Neural crest cell (in vitro differentiated cells): ENCODE measurements at regions not wholly inside any gene's neighbourhood (a gene's known extent, or its start where the extent isn't known, plus 50 kb on each side); places are given as distances from the start of the nearest gene placed in this dataset.
"Not testable (repeated sequence)": the region's sequence is repeated elsewhere in the genome, so short reads cannot be mapped to it uniquely, and the experiment has no call there.

ENCODE experiments used
- DNase-seq: peaks from one replicate; pipeline ENCODE4 v3.0.0; 2021; ENCODE audit warnings: low read depth, mixed read lengths, low spot score
- H3K27ac Mint-ChIP-seq: one replicate; pipeline ENCODE4 v1.8.0; 2021; ENCODE audit warnings: mild to moderate bottlenecking, mixed read lengths; ENCODE audit not compliant: unreplicated experiment
- H3K27me3 Mint-ChIP-seq: 2 replicates; pipeline ENCODE4 v1.8.0; 2021; ENCODE audit warnings: low read depth, mild to moderate bottlenecking, mixed read lengths
- H3K36me3 Mint-ChIP-seq: 2 replicates; pipeline ENCODE4 v1.8.0; 2021; ENCODE audit warnings: low read depth, mild to moderate bottlenecking, mixed read lengths
- H3K4me1 Mint-ChIP-seq: 2 replicates; pipeline ENCODE4 v1.8.0; 2021; ENCODE audit warnings: mixed read lengths
- H3K4me3 Mint-ChIP-seq: one replicate; pipeline ENCODE4 v1.8.0; 2021; ENCODE audit warnings: mild to moderate bottlenecking, mixed read lengths
- H3K9me3 Mint-ChIP-seq: 2 replicates; pipeline ENCODE4 v1.8.0; 2021; ENCODE audit warnings: mixed read lengths
- TF ChIP-seq, protein P1 (sequence below): fragments of 200-600 bp; sonication (generic); conservative IDR thresholded peaks from 2 replicates; pipeline ENCODE4 v1.5.0; 2021; ENCODE audit warnings: antibody characterized with exemption, mild to moderate bottlenecking

DNA sequence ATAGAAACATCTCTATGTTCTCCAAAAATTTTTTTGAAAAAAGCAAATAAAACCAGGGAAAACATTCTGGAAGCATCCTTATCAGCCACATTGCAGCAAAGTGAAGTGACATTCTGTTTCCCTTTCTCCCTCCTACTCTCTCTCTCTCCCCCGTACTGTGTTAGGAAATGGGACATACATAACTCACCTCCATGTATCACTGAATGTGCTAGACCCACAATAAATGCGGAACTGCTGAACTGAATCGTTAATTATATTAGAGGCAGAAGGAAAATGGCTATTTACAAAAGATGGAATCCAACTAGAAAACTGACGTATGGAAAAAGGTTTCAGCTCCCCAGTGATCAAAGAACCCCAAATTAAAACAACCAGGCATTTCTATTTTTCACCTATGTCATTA is 129.8 kb downstream of the MINAR1 start:
- TF ChIP-seq, protein P1, sequence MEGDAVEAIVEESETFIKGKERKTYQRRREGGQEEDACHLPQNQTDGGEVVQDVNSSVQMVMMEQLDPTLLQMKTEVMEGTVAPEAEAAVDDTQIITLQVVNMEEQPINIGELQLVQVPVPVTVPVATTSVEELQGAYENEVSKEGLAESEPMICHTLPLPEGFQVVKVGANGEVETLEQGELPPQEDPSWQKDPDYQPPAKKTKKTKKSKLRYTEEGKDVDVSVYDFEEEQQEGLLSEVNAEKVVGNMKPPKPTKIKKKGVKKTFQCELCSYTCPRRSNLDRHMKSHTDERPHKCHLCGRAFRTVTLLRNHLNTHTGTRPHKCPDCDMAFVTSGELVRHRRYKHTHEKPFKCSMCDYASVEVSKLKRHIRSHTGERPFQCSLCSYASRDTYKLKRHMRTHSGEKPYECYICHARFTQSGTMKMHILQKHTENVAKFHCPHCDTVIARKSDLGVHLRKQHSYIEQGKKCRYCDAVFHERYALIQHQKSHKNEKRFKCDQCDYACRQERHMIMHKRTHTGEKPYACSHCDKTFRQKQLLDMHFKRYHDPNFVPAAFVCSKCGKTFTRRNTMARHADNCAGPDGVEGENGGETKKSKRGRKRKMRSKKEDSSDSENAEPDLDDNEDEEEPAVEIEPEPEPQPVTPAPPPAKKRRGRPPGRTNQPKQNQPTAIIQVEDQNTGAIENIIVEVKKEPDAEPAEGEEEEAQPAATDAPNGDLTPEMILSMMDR, result no peak
- no peak for DNase-seq
- Mint-ChIP-seq H3K36me3 (no peaks in the 10 kb centered on the region), H3K4me3 (no peak overlapping the region), H3K27ac (no peak overlapping the region), H3K9me3 (no peaks in the 10 kb centered on the region), H3K27me3 (peaks cover 3% of the 10 kb centered on the region), H3K4me1 (no peaks in the 10 kb centered on the region)

DNA sequence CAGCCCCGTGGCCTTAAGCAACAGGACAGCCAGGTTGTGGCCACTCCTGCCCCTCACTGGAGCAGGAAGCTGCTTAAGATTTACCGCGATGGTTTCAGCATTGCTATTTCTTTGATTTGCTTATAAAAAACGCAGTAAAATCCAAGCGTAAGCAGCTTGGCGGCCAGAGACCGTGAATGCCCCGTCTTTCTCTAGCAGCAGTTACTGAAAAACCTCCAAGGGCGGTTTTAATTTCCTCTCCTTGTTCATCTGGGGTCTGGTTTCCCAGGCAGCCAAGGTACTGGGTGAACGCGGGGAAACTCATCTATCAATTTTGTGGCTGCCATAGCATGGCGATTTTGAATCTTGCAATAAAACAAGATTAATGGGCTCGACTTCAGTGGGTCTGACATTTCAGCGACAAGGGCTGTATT is 130.3 kb downstream of the MINAR1 start:
- no peaks in the 10 kb centered on the region for H3K9me3 Mint-ChIP-seq
- TF ChIP-seq, protein P1, result no peak
- H3K27ac Mint-ChIP-seq, result no peak overlapping the region
- H3K36me3 Mint-ChIP-seq, result no peaks in the 10 kb centered on the region
- peaks cover 3% of the 10 kb centered on the region for H3K27me3 Mint-ChIP-seq
- no peak for DNase-seq
- no peaks in the 10 kb centered on the region for H3K4me1 Mint-ChIP-seq
- no peak overlapping the region for H3K4me3 Mint-ChIP-seq

DNA sequence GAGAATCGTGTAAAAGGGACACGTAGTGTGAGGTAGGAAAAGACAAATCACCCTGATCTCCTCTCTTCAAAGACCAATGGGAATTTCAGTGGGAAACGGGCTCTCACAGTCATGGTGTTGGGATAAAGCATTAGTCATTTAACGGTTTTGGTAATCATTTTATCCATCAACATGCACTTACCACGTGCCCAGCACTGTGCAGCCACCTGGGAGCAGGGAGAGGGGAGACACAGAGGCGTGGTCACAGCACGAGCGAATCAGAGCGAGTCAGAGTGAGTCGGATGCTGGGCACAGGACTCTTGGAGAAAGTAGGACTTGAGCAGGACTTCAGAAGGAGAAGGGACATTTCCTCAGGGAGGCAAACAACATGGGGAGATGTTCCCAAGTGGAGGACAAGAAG is 130.8 kb downstream of the MINAR1 start:
- no peak overlapping the region for H3K27ac Mint-ChIP-seq
- no peaks in the 10 kb centered on the region for H3K4me1 Mint-ChIP-seq
- TF ChIP-seq, protein P1, result no peak
- H3K27me3 Mint-ChIP-seq, result peaks cover 5% of the 10 kb centered on the region
- peaks cover 2% of the 10 kb centered on the region for H3K9me3 Mint-ChIP-seq
- no peak for DNase-seq
- no peak overlapping the region for H3K4me3 Mint-ChIP-seq
- H3K36me3 Mint-ChIP-seq, result no peaks in the 10 kb centered on the region

DNA sequence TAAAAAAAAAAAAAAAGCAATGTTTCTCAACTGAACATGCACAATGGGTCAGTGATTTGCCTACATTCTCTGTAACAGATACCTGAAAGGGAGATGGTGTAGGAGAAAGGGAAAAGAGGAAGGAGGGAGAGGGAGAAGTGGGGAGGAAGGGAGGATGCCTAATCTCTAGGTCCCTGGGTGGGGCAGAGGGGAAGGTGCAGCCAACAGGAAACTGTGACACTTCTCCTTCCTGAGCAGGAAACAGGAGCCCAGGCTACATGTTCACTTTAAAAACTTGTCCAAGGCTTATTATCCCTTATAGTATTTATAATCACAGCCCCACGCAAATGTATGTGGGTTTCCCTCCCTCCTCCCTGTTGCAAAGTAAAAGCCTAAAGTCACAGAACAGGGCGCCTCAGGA is 137.9 kb downstream of the MINAR1 start:
- H3K27me3 Mint-ChIP-seq, result peaks cover 5% of the 10 kb centered on the region
- DNase-seq, result no peak
- no peak overlapping the region for H3K27ac Mint-ChIP-seq
- peaks cover 7% of the 10 kb centered on the region for H3K4me1 Mint-ChIP-seq
- H3K9me3 Mint-ChIP-seq, result peaks cover 8% of the 10 kb centered on the region
- H3K36me3 Mint-ChIP-seq, result no peaks in the 10 kb centered on the region
- TF ChIP-seq, protein P1, result no peak
- no peak overlapping the region for H3K4me3 Mint-ChIP-seq

DNA sequence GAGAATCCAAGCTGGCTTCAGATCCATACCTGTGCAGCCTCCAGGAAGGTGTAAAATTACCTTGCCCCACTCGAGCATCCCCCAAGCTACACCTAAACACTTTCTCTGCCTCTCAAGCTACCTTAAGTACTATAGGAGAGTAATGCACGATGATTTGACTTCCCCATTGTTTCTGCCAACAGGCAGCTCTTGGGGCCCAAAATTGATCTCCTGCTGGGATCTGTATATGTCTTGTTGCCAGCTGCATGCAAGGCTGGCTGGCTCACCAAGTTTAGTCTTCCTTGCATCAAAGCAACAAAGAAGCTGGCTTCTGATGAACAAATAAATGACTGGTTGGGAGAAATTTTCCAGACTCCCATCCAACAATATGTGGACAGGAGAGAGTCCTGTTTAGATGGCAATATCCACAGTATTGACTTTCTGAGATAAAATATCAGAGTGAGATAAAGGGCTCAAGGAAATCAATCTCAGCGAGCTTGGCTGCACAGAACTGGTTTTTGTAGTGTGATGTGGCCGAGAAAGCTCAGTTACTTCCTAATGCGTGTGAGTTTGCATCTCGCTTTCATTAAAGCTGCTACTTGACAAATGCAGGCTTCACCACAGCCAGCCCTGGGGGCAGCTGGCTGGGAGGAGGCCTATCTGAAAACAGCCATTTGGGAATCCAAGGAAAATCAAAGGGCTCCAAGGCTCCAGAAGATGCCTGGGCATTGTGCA is 140.7 kb downstream of the MINAR1 start:
- no peaks in the 10 kb centered on the region for H3K36me3 Mint-ChIP-seq
- H3K27ac Mint-ChIP-seq, result no peak overlapping the region
- no peak for DNase-seq
- H3K9me3 Mint-ChIP-seq, result peaks cover 6% of the 10 kb centered on the region
- TF ChIP-seq, protein P1, result no peak
- peaks cover 7% of the 10 kb centered on the region for H3K4me1 Mint-ChIP-seq
- peaks cover 7% of the 10 kb centered on the region for H3K27me3 Mint-ChIP-seq
- no peak overlapping the region for H3K4me3 Mint-ChIP-seq

DNA sequence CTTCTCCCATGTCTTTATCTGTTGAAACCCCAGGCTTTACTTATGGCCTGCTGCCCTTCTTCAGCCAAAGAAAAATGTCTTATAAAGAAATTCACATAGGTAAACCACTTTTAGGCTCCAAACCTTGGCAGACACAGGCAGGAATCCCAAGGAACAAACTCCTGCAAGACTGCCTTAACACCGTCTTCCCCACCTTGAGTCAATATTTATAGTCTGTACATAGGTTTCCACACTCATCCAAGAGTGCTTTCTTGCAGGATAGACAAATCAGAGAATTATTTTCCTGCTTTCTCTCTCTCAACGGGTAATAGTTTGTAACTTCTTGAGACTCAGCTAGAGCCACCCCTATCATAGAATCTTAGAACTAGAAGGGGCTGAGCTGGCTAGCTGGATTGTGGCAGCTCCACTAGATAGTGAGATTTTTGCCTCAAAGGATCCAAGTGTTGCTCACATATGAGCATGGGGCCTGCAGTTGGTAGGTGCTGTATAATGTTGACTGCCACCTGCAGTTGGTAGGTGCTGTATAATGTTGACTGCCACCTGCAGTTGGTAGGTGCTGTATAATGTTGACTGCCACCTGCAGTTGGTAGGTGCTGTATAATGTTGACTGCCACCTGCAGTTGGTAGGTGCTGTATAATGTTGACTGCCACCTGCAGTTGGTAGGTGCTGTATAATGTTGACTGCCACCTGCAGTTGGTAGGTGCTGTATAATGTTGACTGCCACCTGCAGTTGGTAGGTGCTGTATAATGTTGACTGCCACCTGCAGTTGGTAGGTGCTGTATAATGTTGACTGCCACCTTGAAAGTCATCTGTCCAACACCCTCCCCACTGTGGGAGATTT is 142.5 kb downstream of the MINAR1 start:
- not testable (repeated sequence) for H3K4me1 Mint-ChIP-seq, H3K9me3 Mint-ChIP-seq, H3K27me3 Mint-ChIP-seq, DNase-seq, H3K36me3 Mint-ChIP-seq, H3K4me3 Mint-ChIP-seq, H3K27ac Mint-ChIP-seq
